ENCODE measurements at regions not wholly inside any gene's neighbourhood (a gene's known extent, or its start where the extent isn't known, plus 50 kb on each side); places are given as distances from the start of the nearest gene placed in this dataset.
"Not testable (repeated sequence)": the region's sequence is repeated elsewhere in the genome, so short reads cannot be mapped to it uniquely, and the experiment has no call there.

- H3K27me3 Mint-ChIP-seq (ENCODE audit: low read depth) = peaks cover 24% of the 10 kb centered on the region
- H3K9me3 Mint-ChIP-seq = peaks cover 6% of the 10 kb centered on the region
- no peak for DNase-seq (ENCODE audit: low spot score)
- H3K36me3 Mint-ChIP-seq (ENCODE audit: low read depth) = no peaks in the 10 kb centered on the region
- no peak overlapping the region for H3K4me3 Mint-ChIP-seq
- peaks cover 21% of the 10 kb centered on the region for H3K4me1 Mint-ChIP-seq (ENCODE audit: low read depth)
- no peak overlapping the region for H3K27ac Mint-ChIP-seq
Measured at GRCh38 chr6:47416396-47417345, 60.9 kb upstream of the CD2AP start.

GRCh38 chr6:47419621-47420020 is 58.0 kb upstream of the CD2AP start:
- H3K9me3 Mint-ChIP-seq = peaks cover 6% of the 10 kb centered on the region
- peaks cover 10% of the 10 kb centered on the region for H3K4me1 Mint-ChIP-seq (ENCODE audit: low read depth)
- no peak for DNase-seq (ENCODE audit: low spot score)
- no peak overlapping the region for H3K4me3 Mint-ChIP-seq
- H3K27me3 Mint-ChIP-seq (ENCODE audit: low read depth) = peaks cover 36% of the 10 kb centered on the region
- H3K36me3 Mint-ChIP-seq (ENCODE audit: low read depth) = no peaks in the 10 kb centered on the region
- H3K27ac Mint-ChIP-seq = no peak overlapping the region

GRCh38 chr6:47420394-47421371 is 56.9 kb upstream of the CD2AP start:
- DNase-seq (ENCODE audit: low spot score) = no peak
- no peak overlapping the region for H3K4me3 Mint-ChIP-seq

DNA sequence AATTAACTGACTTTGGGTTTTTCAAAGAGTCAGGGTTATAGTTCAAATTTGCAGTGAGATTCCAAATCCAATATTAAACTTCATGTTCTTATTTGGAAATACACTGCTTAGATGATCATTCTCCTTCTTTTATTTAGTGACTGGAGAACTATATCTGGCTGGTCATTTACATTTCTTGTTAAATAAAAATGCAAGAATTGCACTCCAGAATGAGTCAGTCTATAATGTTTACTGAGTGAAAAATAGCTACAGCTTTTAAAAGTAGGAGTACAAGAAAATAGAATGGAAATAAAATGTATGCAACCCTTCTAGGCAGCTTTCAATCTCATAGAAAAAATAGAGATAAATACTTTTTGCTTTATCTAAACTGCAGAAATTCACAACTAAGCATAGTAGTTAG is 54.5 kb upstream of the CD2AP start:
- Mint-ChIP-seq H3K27ac (no peak overlapping the region), H3K27me3 (ENCODE audit: low read depth) (peaks cover 33% of the 10 kb centered on the region), H3K4me1 (ENCODE audit: low read depth) (peaks cover 9% of the 10 kb centered on the region), H3K36me3 (ENCODE audit: low read depth) (no peaks in the 10 kb centered on the region), H3K4me3 (no peak overlapping the region), H3K9me3 (peaks cover 16% of the 10 kb centered on the region)
- no peak for DNase-seq (ENCODE audit: low spot score)

More at GRCh38 chr6:47420394-47421371, 56.9 kb upstream of the CD2AP start:
- Mint-ChIP-seq H3K4me1 (ENCODE audit: low read depth) (peaks cover 4% of the 10 kb centered on the region), H3K27me3 (ENCODE audit: low read depth) (peaks cover 36% of the 10 kb centered on the region), H3K27ac (no peak overlapping the region), H3K9me3 (peaks cover 7% of the 10 kb centered on the region), H3K36me3 (ENCODE audit: low read depth) (no peaks in the 10 kb centered on the region)

DNA sequence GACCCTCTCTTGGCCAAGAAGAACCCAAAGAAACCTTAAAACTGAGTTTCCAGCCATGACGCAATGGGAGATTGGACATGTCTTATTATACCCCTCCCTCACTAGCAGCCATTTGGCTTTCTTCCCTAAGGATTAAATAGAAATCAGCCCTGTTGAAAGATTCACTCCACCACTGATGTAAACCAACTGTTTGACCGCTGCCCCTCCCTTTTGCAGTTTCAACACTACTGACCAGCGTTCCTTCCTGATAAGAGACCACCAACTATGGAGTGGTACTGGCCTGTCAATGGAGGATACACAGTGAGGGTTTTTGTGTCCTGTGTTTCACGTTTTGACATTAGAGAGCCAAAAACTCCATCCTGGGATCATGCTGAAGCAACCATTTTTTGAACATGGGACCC is 53.2 kb upstream of the CD2AP start:
- Mint-ChIP-seq H3K4me3 (no peak overlapping the region), H3K27me3 (ENCODE audit: low read depth) (peaks cover 23% of the 10 kb centered on the region), H3K27ac (no peak overlapping the region), H3K9me3 (peaks cover 26% of the 10 kb centered on the region), H3K36me3 (ENCODE audit: low read depth) (peaks cover 5% of the 10 kb centered on the region), H3K4me1 (ENCODE audit: low read depth) (peaks cover 9% of the 10 kb centered on the region)
- DNase-seq (ENCODE audit: low spot score) = no peak

DNA sequence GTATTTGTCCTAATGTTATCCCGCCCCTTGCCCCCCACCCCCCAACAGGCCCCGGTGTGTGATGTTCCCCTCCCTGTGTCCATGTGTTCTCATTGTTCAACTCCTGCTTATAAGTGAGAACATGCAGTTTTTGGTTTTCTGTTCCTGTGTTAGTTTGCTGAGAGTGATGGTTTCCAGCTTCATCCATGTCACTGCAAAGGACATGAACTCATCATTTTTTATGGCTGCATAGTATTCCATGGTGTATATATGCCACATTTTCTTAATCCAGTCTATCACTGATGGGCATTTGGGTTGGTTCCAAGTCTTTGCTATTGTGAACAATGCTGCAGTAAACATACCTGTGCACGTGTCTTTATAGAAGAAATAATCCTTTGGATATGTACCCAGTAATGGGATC is 51.9 kb upstream of the CD2AP start:
- Mint-ChIP-seq H3K27me3 (ENCODE audit: low read depth) (peaks cover 17% of the 10 kb centered on the region), H3K9me3 (peaks cover 36% of the 10 kb centered on the region)
- not testable (repeated sequence) for H3K4me1 Mint-ChIP-seq (ENCODE audit: low read depth); H3K27ac Mint-ChIP-seq; H3K36me3 Mint-ChIP-seq (ENCODE audit: low read depth); H3K4me3 Mint-ChIP-seq; DNase-seq (ENCODE audit: low spot score)

GRCh38 chr6:47426524-47427302 is 50.9 kb upstream of the CD2AP start:
- H3K4me1 Mint-ChIP-seq (ENCODE audit: low read depth) = peaks cover 5% of the 10 kb centered on the region
- H3K9me3 Mint-ChIP-seq = peaks cover 39% of the 10 kb centered on the region

DNA sequence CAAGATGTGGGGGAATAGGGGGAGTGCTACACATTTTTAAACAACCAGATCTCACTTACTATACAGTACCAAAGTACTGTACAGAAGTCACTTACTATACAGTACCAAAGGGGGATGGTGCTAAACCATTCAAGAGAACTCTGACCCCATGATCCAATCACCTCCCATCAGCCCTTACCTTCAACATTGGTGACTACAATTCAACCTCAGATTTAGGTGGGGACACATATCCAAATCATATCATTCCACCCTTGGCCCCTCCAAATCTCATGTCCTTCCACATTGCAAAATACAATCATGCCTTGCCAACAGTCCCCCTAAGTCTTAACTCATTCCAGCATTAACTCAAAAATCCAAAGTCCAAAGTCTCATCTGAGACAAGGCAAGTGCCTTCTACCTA is 49.9 kb upstream of the CD2AP start:
- Mint-ChIP-seq H3K4me1 (ENCODE audit: low read depth) (peaks cover 5% of the 10 kb centered on the region), H3K27ac (no peak overlapping the region), H3K9me3 (peaks cover 39% of the 10 kb centered on the region), H3K36me3 (ENCODE audit: low read depth) (peaks cover 5% of the 10 kb centered on the region), H3K27me3 (ENCODE audit: low read depth) (peaks cover 11% of the 10 kb centered on the region), H3K4me3 (no peak overlapping the region)
- DNase-seq (ENCODE audit: low spot score) = no peak

More at GRCh38 chr6:47426524-47427302, 50.9 kb upstream of the CD2AP start:
- no peak overlapping the region for H3K4me3 Mint-ChIP-seq
- DNase-seq (ENCODE audit: low spot score) = no peak
- H3K36me3 Mint-ChIP-seq (ENCODE audit: low read depth) = peaks cover 5% of the 10 kb centered on the region
- H3K27me3 Mint-ChIP-seq (ENCODE audit: low read depth) = peaks cover 17% of the 10 kb centered on the region
- H3K27ac Mint-ChIP-seq = no peak overlapping the region
